ENCODE measurements at regions not wholly inside any gene's neighbourhood (a gene's known extent, or its start where the extent isn't known, plus 50 kb on each side); places are given as distances from the start of the nearest gene placed in this dataset.
"Not testable (repeated sequence)": the region's sequence is repeated elsewhere in the genome, so short reads cannot be mapped to it uniquely, and the experiment has no call there.

DNA sequence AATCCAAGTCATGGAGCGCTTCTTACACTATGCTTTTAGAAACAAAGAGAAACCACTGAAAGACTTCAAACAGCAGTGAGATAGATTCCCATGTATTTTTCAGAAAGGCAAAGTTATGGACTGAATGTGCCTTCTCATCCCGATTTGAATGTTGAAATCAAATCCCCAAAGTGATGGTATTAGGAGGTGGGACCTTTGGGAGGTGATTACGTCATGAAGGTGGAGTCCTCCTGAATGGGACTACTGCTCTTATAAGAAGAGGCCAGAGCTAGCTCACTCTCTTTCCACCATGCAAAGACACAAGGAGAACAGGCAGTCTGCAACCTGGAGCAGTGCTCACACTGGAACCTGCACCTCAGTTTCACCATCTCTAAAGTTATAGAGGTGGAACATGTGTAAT, 1279.8 kb downstream of the GATA3 start:
- Histone ChIP-seq H3K79me2 (ENCODE audit: insufficient read depth, low read length) (no peaks in the 10 kb centered on the region), H3K36me3 (ENCODE audit: insufficient read depth, low read length) (no peaks in the 10 kb centered on the region), H4K20me1 (ENCODE audit: insufficient read depth, low read length) (no peaks in the 10 kb centered on the region), H3K4me3 (ENCODE audit: insufficient read depth, low read depth, low read length) (no peak overlapping the region), H3K27me3 (ENCODE audit: insufficient read depth, low read length) (no peaks in the 10 kb centered on the region), H3K4me2 (ENCODE audit: low read length) (no peak overlapping the region), H3K27ac (ENCODE audit: low read depth, low read length) (no peak overlapping the region), H3K9me3 (ENCODE audit: insufficient read depth, low read depth, low read length) (no peaks in the 10 kb centered on the region), H2AFZ (ENCODE audit: low read depth, low read length) (no peak overlapping the region), H3K4me1 (ENCODE audit: insufficient read depth, low read length) (no peaks in the 10 kb centered on the region), H3K9ac (ENCODE audit: low read length) (no peak overlapping the region)
- peaks cover 4% of the 10 kb centered on the region for H3K9me3 Mint-ChIP-seq (ENCODE audit: unreplicated experiment)
- no peak overlapping the region for H3K4me3 Mint-ChIP-seq (ENCODE audit: unreplicated experiment)
- no peaks in the 10 kb centered on the region for H3K36me3 Mint-ChIP-seq (ENCODE audit: low read depth, unreplicated experiment)
- H3K4me1 Mint-ChIP-seq (ENCODE audit: low read depth, unreplicated experiment) = no peaks in the 10 kb centered on the region
- no peaks in the 10 kb centered on the region for H3K27me3 Mint-ChIP-seq (ENCODE audit: low read depth, unreplicated experiment)
- TF ChIP-seq, protein P1, sequence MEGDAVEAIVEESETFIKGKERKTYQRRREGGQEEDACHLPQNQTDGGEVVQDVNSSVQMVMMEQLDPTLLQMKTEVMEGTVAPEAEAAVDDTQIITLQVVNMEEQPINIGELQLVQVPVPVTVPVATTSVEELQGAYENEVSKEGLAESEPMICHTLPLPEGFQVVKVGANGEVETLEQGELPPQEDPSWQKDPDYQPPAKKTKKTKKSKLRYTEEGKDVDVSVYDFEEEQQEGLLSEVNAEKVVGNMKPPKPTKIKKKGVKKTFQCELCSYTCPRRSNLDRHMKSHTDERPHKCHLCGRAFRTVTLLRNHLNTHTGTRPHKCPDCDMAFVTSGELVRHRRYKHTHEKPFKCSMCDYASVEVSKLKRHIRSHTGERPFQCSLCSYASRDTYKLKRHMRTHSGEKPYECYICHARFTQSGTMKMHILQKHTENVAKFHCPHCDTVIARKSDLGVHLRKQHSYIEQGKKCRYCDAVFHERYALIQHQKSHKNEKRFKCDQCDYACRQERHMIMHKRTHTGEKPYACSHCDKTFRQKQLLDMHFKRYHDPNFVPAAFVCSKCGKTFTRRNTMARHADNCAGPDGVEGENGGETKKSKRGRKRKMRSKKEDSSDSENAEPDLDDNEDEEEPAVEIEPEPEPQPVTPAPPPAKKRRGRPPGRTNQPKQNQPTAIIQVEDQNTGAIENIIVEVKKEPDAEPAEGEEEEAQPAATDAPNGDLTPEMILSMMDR (IDR thresholded peaks at IDR 0.05; ENCODE audit: insufficient read depth, low read depth, low read length) = no peak
- TF ChIP-seq EZH2 (IDR thresholded peaks at IDR 0.05; ENCODE audit: insufficient read depth, low read length) = no peak
- no peak for DNase-seq (ENCODE audit: low read depth)
- H3K27ac Mint-ChIP-seq (ENCODE audit: unreplicated experiment) = no peak overlapping the region
- FAIRE-seq = no peak

DNA sequence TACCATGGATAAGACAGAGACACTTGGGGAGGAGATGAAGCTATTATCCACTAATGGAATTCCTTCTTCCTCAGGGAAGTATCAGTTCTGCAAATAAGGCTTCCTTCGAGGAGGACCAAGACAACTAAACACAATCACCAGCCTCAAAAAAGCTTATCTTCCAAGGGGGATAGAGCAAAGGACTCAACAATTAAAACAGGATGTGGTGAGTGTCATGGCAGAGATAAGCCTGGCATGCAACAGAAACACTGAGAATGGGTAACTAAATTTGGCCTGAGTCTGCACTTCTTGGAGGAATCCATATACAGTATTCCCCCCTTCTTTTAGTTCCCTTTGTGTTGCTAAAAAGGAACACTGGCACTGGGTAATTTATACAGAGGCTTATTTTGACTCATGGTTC, 1285.2 kb downstream of the GATA3 start:
- H3K4me3 Mint-ChIP-seq (ENCODE audit: unreplicated experiment) = no peak overlapping the region
- Histone ChIP-seq H3K27ac (ENCODE audit: low read depth, low read length) (no peak overlapping the region), H3K9ac (ENCODE audit: low read length) (no peak overlapping the region), H3K9me3 (ENCODE audit: insufficient read depth, low read depth, low read length) (no peaks in the 10 kb centered on the region), H4K20me1 (ENCODE audit: insufficient read depth, low read length) (no peaks in the 10 kb centered on the region), H3K4me3 (ENCODE audit: insufficient read depth, low read depth, low read length) (no peak overlapping the region), H3K4me2 (ENCODE audit: low read length) (no peak overlapping the region), H3K79me2 (ENCODE audit: insufficient read depth, low read length) (no peaks in the 10 kb centered on the region), H3K36me3 (ENCODE audit: insufficient read depth, low read length) (no peaks in the 10 kb centered on the region), H3K27me3 (ENCODE audit: insufficient read depth, low read length) (no peaks in the 10 kb centered on the region), H3K4me1 (ENCODE audit: insufficient read depth, low read length) (no peaks in the 10 kb centered on the region), H2AFZ (ENCODE audit: low read depth, low read length) (no peak overlapping the region)
- H3K27me3 Mint-ChIP-seq (ENCODE audit: low read depth, unreplicated experiment) = no peaks in the 10 kb centered on the region
- no peak for FAIRE-seq
- H3K9me3 Mint-ChIP-seq (ENCODE audit: unreplicated experiment) = no peaks in the 10 kb centered on the region
- no peak overlapping the region for H3K27ac Mint-ChIP-seq (ENCODE audit: unreplicated experiment)
- H3K36me3 Mint-ChIP-seq (ENCODE audit: low read depth, unreplicated experiment) = no peaks in the 10 kb centered on the region
- no peak for DNase-seq (ENCODE audit: low read depth)
- TF ChIP-seq, protein P1 (IDR thresholded peaks at IDR 0.05; ENCODE audit: insufficient read depth, low read depth, low read length) = no peak
- TF ChIP-seq EZH2 (IDR thresholded peaks at IDR 0.05; ENCODE audit: insufficient read depth, low read length) = no peak
- peaks cover 4% of the 10 kb centered on the region for H3K4me1 Mint-ChIP-seq (ENCODE audit: low read depth, unreplicated experiment)

DNA sequence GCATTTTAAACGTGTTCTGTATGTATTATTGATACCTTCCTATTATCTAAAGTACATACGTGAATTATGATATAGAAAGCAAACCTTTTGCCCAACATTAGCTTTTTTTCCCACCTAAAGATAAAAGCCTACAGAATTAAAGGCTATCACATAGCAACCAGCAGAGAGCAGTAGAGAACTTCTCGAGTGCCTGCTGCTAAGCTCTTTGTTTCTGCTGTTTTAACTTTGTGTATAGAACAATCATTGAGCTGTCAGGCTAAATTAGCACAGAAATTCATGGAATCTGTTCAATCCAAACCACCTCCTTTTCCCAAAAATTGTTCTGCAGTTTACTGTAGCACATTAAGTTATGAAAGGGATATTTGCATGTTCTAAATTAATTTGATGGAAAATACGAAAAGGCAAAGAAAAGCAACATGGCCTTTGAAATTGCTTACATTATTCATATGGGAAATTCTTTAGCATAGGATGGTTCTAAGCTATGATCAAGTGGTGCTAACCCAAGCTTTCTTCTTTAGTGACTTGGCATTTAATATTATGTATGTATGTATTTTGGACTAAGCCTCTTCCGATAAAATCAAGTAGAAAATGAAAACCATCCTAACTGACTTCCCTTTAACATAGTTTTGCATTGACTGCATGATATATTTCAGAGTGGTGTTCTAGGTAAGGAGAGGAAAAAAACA, 1288.5 kb downstream of the GATA3 start:
- no peak overlapping the region for H2AFZ ChIP-seq (ENCODE audit: low read depth, low read length)
- no peaks in the 10 kb centered on the region for H3K36me3 ChIP-seq (ENCODE audit: insufficient read depth, low read length)
- Mint-ChIP-seq H3K4me3 (ENCODE audit: unreplicated experiment) (no peak overlapping the region), H3K27me3 (ENCODE audit: low read depth, unreplicated experiment) (no peaks in the 10 kb centered on the region), H3K4me1 (ENCODE audit: low read depth, unreplicated experiment) (peaks cover 4% of the 10 kb centered on the region), H3K27ac (ENCODE audit: unreplicated experiment) (no peak overlapping the region), H3K36me3 (ENCODE audit: low read depth, unreplicated experiment) (no peaks in the 10 kb centered on the region), H3K9me3 (ENCODE audit: unreplicated experiment) (peaks cover 2% of the 10 kb centered on the region)
- no peaks in the 10 kb centered on the region for H4K20me1 ChIP-seq (ENCODE audit: insufficient read depth, low read length)
- H3K4me2 ChIP-seq (ENCODE audit: low read length) = no peak overlapping the region
- H3K9me3 ChIP-seq (ENCODE audit: insufficient read depth, low read depth, low read length) = no peaks in the 10 kb centered on the region
- no peak overlapping the region for H3K27ac ChIP-seq (ENCODE audit: low read depth, low read length)
- H3K4me3 ChIP-seq (ENCODE audit: insufficient read depth, low read depth, low read length) = no peak overlapping the region
- no peaks in the 10 kb centered on the region for H3K79me2 ChIP-seq (ENCODE audit: insufficient read depth, low read length)
- H3K9ac ChIP-seq (ENCODE audit: low read length) = no peak overlapping the region
- no peaks in the 10 kb centered on the region for H3K4me1 ChIP-seq (ENCODE audit: insufficient read depth, low read length)
- H3K27me3 ChIP-seq (ENCODE audit: insufficient read depth, low read length) = no peaks in the 10 kb centered on the region
- DNase-seq (ENCODE audit: low read depth) (peak; percentile 24), FAIRE-seq (peak; percentile 58)
- TF ChIP-seq, protein P1 (IDR thresholded peaks at IDR 0.05; ENCODE audit: insufficient read depth, low read depth, low read length) = peak; percentile 92
- no peak for TF ChIP-seq EZH2 (IDR thresholded peaks at IDR 0.05; ENCODE audit: insufficient read depth, low read length)

DNA sequence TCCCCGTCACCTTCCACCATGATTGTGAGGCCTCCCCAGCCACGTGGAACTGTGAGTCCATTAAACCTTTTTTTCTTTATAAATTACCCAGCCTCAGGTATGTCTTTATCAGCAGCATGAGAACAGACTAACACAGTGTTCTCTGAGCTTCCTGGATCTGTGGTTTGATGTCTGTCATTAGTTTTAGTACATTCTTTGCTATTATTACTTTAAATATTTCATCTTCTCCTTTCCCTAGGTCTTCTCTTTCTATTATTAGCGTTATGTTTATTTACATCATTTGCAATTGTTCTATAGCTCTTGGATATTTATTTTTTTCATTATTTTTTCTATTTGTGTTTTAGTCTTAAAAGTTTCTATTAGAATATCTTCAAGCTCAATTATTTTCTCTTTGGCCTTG, 1293.4 kb downstream of the GATA3 start:
- not testable (repeated sequence) for H3K27ac Mint-ChIP-seq (ENCODE audit: unreplicated experiment); H3K27ac ChIP-seq (ENCODE audit: low read depth, low read length); H2AFZ ChIP-seq (ENCODE audit: low read depth, low read length); H3K9me3 Mint-ChIP-seq (ENCODE audit: unreplicated experiment); H3K27me3 Mint-ChIP-seq (ENCODE audit: low read depth, unreplicated experiment); H3K4me2 ChIP-seq (ENCODE audit: low read length); FAIRE-seq; H3K79me2 ChIP-seq (ENCODE audit: insufficient read depth, low read length); H3K4me3 Mint-ChIP-seq (ENCODE audit: unreplicated experiment); H3K9me3 ChIP-seq (ENCODE audit: insufficient read depth, low read depth, low read length); H3K27me3 ChIP-seq (ENCODE audit: insufficient read depth, low read length); DNase-seq (ENCODE audit: low read depth); H3K4me1 ChIP-seq (ENCODE audit: insufficient read depth, low read length); H3K9ac ChIP-seq (ENCODE audit: low read length); H4K20me1 ChIP-seq (ENCODE audit: insufficient read depth, low read length); H3K36me3 ChIP-seq (ENCODE audit: insufficient read depth, low read length); H3K4me1 Mint-ChIP-seq (ENCODE audit: low read depth, unreplicated experiment); H3K36me3 Mint-ChIP-seq (ENCODE audit: low read depth, unreplicated experiment); H3K4me3 ChIP-seq (ENCODE audit: insufficient read depth, low read depth, low read length)
